OCI-LY3 (cell line): ENCODE measurements at regions not wholly inside any gene's neighbourhood (a gene's known extent, or its start where the extent isn't known, plus 50 kb on each side); places are given as distances from the start of the nearest gene placed in this dataset.

Experiments used
- H2AFZ ChIP-seq: fragments of 200-600, 300-600 bp; shearing (Covaris generic); 2 replicates; pipeline ENCODE4 v1.6.0; 2014; ENCODE audit warnings: antibody characterized with exemption, low read depth, low read length
- H3K27ac ChIP-seq: fragments of 200-600, 300-600 bp; sonication (generic); 2 replicates; pipeline ENCODE4 v1.5.1; 2014; ENCODE audit warnings: mild to moderate bottlenecking, low read length, moderate library complexity, mixed read lengths
- H3K27me3 ChIP-seq: fragments of 200-600, 300-600 bp; sonication (generic); 2 replicates; pipeline ENCODE4 v1.6.1; 2014; ENCODE audit warnings: low read depth, low read length, mixed read lengths
- H3K36me3 ChIP-seq: fragments of 200-600, 300-600 bp; sonication (generic); replicated peaks from 2 replicates; pipeline ENCODE3; 2014; ENCODE audit warnings: low read depth, low read length, mixed read lengths
- H3K4me1 ChIP-seq: fragments of 300-600, 200-600 bp; sonication (generic); 2 replicates; pipeline ENCODE4 v1.6.1; 2014; ENCODE audit warnings: low read length, mixed read lengths
- H3K4me2 ChIP-seq: fragments of 200-600, 300-600 bp; sonication (generic); 2 replicates; pipeline ENCODE4 v1.6.1; 2014; ENCODE audit warnings: low read length, mixed read lengths
- H3K4me3 ChIP-seq: fragments of 300-600, 200-600 bp; sonication (generic); 2 replicates; pipeline ENCODE4 v1.5.1; 2014; ENCODE audit warnings: antibody characterized with exemption, mild to moderate bottlenecking, low read length, moderate library complexity
- H3K79me2 ChIP-seq: fragments of 300-600, 200-600 bp; shearing (Covaris generic); 2 replicates; pipeline ENCODE4 v1.6.1; 2014; ENCODE audit warnings: mild to moderate bottlenecking, low read length, mixed read lengths
- H3K9ac ChIP-seq: fragments of 300-600, 200-600 bp; shearing (Covaris generic); 2 replicates; pipeline ENCODE4 v1.6.0; 2014; ENCODE audit warnings: mild to moderate bottlenecking, low read length, moderate library complexity
- H3K9me3 ChIP-seq: fragments of 200-600, 300-600 bp; shearing (Covaris generic); 2 replicates; pipeline ENCODE4 v1.6.1; 2014; ENCODE audit warnings: low read length, mixed read lengths; ENCODE audit not compliant: insufficient read depth
- H4K20me1 ChIP-seq: fragments of 200-600, 300-600 bp; sonication (generic); 2 replicates; pipeline ENCODE4 v1.6.1; 2016; ENCODE audit warnings: low read length, mixed read lengths; ENCODE audit not compliant: insufficient read depth
- CTCF ChIP-seq: fragments of 200-600, 300-600 bp; sonication (generic); IDR thresholded peaks from 2 replicates; pipeline ENCODE4 v1.5.1; 2014; ENCODE audit warnings: antibody characterized with exemption, low read length, low read depth
- EZH2phosphoT487 ChIP-seq: fragments of 200-600 bp; shearing (Covaris generic); IDR thresholded peaks from 2 replicates; pipeline ENCODE4 v1.6.1; 2018; ENCODE audit warnings: antibody characterized with exemption, mixed run types, low read depth

- Histone ChIP-seq H3K4me1 (peaks cover 12% of the 10 kb centered on the region), H3K4me2 (no peak overlapping the region), H3K9ac (no peak overlapping the region), H2AFZ (no peak overlapping the region), H3K79me2 (no peaks in the 10 kb centered on the region), H3K27me3 (no peaks in the 10 kb centered on the region), H3K9me3 (no peaks in the 10 kb centered on the region), H3K27ac (no peak overlapping the region), H3K36me3 (no peaks in the 10 kb centered on the region), H4K20me1 (no peaks in the 10 kb centered on the region), H3K4me3 (no peak overlapping the region)
- TF ChIP-seq CTCF (no peak), EZH2phosphoT487 (no peak)
Measured at GRCh38 chr14:103186909-103187586, 63.8 kb downstream of the TNFAIP2 start.

GRCh38 chr14:103187911-103188310, 64.7 kb downstream of the TNFAIP2 start:
- TF ChIP-seq EZH2phosphoT487 (no peak), CTCF (no peak)
- Histone ChIP-seq H3K4me1 (peaks cover 12% of the 10 kb centered on the region), H3K79me2 (no peaks in the 10 kb centered on the region), H3K9me3 (no peaks in the 10 kb centered on the region), H3K4me2 (no peak overlapping the region), H3K36me3 (no peaks in the 10 kb centered on the region), H3K27me3 (no peaks in the 10 kb centered on the region), H4K20me1 (no peaks in the 10 kb centered on the region), H2AFZ (no peak overlapping the region), H3K4me3 (no peak overlapping the region), H3K9ac (no peak overlapping the region), H3K27ac (no peak overlapping the region)

GRCh38 chr14:103188810-103189480, 65.7 kb downstream of the TNFAIP2 start:
- no peak overlapping the region for H3K4me3 ChIP-seq
- H2AFZ ChIP-seq: no peak overlapping the region

More at GRCh38 chr14:103188810-103189480, 65.7 kb downstream of the TNFAIP2 start:
- TF ChIP-seq EZH2phosphoT487 (no peak), CTCF (no peak)
- no peaks in the 10 kb centered on the region for H3K9me3 ChIP-seq
- H3K9ac ChIP-seq: no peak overlapping the region
- no peak overlapping the region for H3K27ac ChIP-seq
- no peak overlapping the region for H3K4me2 ChIP-seq
- peaks cover 12% of the 10 kb centered on the region for H3K4me1 ChIP-seq
- no peaks in the 10 kb centered on the region for H4K20me1 ChIP-seq
- H3K79me2 ChIP-seq: no peaks in the 10 kb centered on the region
- H3K36me3 ChIP-seq: no peaks in the 10 kb centered on the region
- H3K27me3 ChIP-seq: no peaks in the 10 kb centered on the region
